Stimulated activated CD8-positive, alpha-beta memory T cell treated with anti-CD3 and anti-CD28 coated beads, Interleukin-15, amount 100 ng/mL, for 4 hours (primary cell): ENCODE measurements at regions not wholly inside any gene's neighbourhood (a gene's known extent, or its start where the extent isn't known, plus 50 kb on each side); places are given as distances from the start of the nearest gene placed in this dataset.

Experiments
- DNase-seq, 2 donors: peaks; one replicate each; pipeline ENCODE4 v3.0.0-alpha.2; 2020; ENCODE audit warnings: low read depth in 2 of 2

DNA sequence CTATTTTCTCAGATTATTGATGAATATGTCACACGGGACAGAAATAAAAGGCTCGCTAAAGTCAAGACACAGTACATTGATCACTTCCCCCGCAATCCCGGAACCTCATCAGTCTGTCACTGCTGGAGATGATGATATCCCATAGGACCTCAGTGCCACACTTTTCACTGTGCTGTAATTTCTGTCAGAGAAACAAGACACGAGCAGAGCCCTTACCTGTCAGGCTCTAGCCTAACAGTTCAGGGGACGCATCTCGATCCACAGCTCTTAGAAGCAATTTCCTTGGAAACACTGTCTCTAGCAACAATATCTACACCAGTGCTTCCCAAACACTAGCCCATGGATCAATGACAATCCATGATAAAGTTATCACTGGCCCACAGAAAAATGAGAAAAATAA, 140.0 kb downstream of the GRIN2B start:
- no peak for DNase-seq

DNA sequence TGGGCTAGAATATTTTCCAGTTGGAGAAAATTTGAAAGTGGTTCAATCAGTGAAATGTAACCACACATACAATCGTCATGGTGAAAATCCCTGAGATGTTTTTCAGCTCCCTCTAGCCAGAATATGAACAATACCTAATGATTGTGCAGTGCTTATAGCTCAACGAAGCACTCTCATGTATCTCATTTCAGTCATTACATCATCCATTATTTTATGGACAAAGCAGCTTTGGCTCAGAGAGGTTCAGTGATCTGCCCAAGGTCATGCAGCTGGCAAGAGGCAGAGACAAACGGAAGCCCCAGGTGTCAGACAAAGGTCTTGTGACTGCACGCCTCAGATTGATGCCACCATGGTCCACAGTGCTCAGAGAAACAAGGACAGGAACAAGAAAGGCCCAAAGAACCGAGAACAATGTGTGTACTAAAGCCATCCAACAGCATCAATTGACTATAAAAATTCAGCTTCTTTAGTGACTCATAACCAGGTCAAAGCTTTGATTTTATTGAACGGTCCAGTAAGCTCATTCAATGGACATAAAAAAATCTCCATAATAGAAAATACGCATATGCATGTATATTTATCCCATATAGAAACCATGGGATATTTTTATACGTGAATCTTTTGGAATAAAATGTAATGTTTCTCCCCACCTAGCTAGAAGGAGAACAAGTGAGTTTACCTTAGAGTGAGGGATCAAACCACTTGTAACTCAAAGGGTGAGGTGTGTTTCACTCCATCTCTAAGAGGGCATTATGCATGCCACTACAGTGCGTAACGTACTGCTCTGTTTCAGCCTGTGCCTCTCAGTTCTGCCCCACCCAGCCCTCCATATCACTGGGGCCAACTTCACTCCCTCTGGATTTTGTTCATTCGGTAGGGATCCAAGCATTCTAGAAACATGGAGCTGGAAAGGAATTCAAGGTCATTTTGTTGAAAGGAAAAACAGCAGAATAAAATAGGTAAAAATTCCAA, 141.8 kb downstream of the GRIN2B start:
- DNase-seq, result no peak

DNA sequence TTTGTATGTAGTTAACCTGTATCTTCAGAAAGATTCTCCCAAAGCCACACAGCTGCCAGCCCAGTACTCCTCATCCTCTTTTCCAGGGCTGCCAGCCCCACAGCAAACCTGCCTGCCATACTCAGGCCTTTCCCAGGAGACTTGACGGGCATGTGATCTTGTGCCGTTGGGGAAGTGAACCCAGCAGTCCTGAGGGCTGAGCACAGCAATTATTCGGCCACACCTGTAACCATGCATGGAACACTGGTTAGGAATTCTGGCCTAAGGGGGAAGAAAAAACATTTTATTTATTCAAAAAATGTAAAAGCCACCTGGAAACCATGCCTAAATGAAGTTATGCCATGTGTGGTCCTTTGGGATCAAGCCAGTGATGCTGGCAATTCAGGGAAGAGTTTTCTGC, 145.3 kb downstream of the GRIN2B start:
- no peak for DNase-seq

DNA sequence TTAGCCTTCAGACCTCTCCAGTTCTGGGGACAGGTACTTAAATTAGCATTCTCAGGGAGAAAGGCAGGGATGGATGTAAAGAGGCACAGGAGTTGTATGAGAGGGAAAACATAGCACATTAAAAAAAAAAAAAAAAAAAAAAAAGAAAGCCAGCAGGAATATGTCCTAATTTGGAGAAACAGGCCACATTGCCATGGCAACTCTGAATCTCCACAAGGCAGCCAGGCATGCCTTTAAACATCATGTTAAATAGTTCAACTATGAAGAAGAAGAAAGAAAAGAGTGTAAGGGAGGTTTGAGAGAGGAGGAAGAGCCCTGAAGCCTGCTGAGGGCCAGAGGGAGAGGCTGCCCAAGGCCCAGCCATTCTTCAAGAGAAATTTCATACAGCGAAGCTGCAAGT, 145.8 kb downstream of the GRIN2B start:
- no peak for DNase-seq

DNA sequence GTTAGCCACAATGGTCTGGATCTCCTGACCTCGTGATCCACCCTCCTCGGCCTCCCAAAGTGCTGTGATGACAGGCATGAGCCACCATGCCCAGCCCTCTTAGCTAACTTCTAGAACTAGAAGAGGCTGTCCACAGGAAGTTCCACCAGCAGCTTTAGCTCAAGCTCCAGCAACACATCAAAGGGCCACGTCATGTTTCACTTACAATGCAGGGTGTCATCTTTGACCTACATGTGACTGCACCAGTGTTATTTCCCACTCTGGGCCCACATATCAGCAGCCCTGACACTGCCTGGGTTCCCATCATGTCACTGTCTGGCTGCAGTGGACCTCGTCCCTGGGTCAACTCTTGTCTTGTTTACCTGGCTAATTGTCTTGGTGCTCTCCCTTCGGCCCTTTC, 147.2 kb downstream of the GRIN2B start:
- DNase-seq, result no peak

DNA sequence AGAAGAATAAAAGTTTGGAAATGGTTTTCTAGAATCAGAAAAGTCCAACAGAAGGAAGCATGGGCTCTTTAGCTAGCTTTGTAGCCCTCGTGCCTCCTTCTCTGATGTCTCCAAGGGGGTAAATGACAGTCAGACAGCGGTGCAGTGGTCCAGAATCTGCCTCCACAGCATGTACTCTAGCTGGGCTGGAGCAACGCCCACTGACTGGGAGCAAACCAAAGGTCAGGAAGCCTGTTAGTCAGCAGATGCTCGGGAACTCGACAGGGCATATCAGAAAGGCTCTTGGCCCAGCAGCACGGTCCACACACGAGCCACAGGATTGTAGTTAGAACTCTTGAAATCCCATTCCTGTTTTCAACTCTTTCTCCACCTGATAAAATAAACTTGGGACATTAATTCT, 164.3 kb downstream of the GRIN2B start:
- no peak for DNase-seq

DNA sequence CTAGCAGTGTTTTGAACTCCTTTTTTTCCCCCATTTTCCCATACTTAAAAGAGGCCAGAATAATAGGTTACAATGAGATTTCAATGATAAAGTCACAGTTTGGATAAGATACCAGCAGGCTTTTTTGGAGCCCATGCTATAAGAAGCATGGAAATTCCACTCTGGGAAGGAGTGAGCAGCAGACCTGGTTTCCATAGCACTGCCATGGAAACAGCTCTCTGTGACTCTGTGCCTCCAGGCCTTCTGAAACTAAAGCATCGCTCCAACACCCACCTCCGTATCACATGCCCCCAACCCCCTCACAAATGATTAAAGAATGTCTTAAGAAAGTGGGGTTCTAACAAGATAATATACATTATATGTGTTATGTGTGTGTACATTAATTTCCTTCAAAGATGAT, 165.0 kb downstream of the GRIN2B start:
- no peak for DNase-seq

DNA sequence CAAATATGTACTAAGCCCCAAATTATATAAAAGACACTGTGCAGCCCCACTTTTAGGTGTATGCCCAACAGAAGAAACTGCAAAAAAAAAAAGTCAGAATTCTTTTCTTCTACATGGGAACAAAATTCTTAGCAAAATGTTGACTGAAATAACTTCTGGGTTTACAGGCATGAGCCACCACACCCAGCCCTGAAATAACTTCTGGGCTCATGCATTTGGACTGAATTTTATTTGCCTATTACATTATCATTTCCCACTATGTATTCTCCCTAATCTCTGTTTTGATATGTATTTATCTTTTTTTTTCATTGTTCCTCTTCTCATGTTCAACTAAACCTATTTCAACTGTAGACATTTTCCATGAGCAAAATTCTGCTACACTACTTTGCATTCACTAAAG, 169.2 kb downstream of the GRIN2B start:
- DNase-seq, result no peak

DNA sequence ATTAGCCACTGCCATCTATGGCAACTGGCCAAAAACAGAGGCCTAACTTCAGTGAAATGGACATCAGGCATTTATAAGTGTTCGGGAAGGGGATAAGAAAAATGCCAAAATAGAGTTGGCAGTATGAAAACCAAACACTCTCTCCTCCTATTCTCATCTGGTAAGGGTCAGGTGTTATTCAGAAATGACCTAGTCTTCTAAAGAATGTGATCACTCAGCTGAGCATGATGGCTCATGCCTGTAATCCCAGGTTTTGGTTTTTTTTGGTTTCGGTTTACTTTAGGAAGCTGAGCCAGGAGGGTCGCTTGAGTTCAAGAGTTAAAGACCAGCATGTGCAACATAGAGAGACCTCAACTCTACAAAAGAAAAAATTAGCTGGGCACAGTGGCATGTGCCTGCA, 170.3 kb downstream of the GRIN2B start:
- no peak for DNase-seq

DNA sequence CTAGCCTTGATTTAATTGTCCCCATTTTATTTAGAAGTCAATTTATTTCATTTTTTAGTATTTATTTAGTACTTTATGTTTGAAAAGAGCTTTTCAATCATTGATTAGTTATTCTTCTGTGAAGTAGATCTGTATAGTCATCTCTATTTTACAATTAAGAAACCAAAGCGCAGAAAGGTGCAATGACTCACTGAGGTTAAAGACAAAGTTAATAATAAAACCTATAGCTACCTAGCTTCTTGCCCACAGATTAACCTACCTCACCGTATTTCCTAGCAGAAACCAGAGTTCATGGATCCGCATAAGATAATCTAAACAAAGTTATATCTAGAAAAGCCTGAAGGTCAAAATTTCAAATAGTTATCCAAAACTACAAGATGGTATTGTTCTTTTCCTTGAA, 176.4 kb downstream of the GRIN2B start:
- DNase-seq, result no peak

DNA sequence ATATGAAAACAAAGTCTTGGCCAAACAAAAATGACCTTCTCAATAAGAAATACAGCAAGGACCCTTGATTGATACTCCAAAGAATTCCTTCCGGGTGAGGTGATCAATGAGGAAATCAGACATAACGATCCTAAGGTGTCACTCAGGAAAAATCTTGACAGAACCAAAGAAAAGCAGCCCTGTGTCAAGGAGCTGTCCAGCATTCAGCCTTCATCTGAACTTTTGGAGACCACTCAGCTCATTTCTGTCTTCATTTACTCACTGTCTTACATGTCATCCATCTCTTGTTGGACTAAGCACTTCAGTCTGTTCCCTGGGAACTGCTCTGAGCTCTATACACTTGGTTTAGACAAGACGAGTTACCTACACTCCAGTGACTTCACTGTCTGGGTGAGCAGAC, 179.9 kb downstream of the GRIN2B start:
- no peak for DNase-seq

DNA sequence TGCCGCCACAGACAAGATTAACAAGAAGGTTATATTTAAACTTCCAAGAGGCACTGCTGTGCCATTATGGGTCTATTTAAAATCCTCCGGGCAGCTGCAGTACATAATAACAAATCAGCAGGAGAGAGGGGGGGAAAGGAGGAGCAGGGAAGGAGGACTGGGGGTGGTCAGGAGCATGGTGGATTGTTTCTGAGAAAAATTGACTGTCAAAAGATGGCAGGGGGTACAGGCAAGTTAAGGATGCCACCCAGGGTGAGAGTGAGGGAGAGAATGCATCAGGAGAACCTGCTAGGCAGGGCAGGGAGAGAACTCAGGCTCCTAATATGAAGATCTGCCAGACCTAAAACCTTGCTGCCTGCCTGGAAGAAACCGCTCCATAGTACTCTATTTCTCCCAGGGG, 181.8 kb downstream of the GRIN2B start:
- DNase-seq, result no peak

DNA sequence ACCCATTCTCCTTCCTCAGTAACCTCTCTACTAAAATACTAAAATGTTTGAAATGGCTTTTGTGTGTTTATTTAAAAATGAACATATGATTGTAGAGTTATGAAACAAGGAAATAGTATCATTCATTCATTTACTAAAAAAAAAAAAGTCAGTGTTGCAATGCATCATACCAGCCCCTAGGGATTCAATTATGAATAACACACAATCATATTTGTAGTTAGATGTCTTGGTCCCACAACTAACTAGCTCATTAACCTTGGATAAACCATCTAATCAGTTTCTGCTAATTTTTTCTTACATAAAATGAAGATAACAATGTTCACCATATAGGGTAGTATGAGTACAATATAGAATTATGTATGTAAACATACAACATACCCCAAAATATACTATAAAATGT, 183.2 kb downstream of the GRIN2B start:
- no peak for DNase-seq

DNA sequence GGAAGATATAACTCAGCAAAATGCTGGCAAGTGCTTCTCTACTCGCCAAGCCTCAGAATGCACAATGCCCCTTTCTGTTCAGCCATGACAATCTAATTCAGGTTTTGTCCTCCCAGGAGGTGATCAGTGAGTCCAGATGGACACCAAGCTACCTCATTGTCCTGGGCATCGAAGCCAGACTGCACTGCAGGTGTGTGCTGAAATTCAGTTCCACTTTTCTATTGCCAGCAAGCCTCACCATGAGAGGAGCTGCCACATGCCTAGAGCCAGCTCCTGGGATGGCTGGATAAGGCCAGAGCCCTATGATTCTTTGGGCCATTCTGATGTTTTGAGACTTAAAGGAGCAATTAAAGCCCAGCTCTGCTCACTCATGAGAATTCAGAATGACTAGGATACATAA, 186.7 kb downstream of the GRIN2B start:
- no peak for DNase-seq

DNA sequence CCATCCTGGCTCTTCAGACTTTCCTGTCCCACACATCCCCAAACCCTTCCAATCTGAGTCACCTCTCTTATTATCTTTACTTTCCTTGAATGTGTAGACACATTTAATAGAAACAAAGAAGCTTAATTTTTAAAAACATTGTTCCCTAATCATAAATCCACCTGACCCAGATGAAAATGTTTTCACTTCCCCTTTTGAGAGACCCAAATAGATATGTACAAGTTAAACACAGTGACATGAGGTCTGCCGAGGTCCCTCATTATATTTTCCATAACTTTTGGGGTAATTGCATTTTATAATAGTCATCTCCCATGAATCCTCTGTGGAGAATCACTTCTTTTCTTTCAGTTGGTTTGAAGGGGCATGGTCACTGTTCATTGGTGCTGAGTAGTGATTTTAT, 191.1 kb downstream of the GRIN2B start:
- DNase-seq, result no peak

DNA sequence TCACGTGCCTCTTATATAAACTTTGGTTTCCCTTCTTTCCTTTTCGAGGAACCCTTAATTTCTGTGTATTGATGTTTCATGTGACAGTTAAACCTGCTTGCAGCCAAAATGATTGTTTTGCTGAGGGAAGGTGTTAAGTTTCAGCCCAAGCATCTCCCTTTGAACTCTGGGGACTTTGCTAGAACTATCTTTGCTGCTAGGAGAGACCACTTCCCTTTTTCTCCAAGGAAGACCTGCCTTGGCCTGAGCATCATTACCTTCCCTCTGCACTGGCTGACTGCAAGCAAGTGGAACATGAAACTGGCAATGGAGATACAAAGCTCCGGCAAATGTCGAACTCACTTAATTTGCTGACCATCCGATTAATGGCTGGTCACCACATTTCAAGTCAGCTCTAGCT, 192.8 kb downstream of the GRIN2B start:
- DNase-seq, result no peak

DNA sequence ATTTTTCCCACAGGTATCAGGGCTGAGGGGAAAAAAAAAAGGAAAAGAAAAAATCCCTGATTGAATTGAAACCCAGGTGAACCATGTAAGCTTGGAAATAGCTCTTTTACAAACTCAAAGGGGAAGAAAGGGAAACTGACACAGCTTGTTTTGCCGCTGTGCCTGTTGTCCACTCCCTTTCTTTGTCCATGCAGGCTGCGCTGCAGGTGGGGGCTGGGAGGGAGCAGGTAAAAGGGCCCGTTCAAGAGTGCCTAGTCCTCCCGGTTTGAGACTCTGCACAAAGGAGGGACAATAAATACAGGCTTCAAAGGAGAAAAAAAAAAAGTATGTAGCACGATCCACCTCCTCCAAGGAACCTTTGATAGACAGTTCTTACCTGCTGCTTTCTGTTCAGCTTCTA, 194.8 kb downstream of the GRIN2B start:
- no peak for DNase-seq

DNA sequence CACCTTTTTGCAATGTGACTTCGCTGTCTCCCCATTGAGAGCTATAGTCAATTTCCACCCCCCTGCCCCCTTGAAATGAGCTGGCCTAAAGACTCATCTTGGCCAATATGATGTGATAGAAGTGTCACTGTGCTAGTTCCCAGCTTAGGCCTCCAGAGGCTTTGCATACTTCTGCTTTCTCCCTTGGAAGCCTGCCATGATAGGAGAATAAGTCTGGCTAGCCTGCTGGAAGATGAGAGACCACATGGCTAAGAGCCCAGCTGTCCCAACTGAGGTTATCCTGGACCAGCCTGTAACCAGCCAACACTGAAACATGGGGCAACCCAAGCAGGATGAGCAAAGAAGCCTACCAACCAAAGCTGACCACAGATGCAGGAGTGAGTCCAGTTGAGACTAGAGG, 196.9 kb downstream of the GRIN2B start:
- DNase-seq, result no peak

DNA sequence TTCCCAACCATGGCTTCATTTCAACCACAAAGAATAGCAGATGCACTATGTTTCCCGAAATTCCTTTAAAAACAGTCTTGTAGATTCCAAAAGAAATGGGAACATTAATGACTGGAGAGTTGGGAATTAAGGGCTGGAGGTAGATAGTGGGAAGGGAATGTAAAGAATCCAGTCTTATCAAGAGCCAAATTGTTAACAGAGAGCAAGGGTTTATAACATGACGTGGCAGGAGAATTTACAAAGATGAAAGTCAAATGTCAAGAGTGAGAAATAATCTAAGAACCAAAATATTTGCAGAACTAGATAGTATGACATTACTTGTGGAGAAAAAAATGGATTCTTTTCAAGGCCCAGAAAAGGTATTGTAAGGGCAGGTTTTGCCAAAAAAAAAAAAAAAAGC, 200.9 kb downstream of the GRIN2B start:
- DNase-seq, result no peak

DNA sequence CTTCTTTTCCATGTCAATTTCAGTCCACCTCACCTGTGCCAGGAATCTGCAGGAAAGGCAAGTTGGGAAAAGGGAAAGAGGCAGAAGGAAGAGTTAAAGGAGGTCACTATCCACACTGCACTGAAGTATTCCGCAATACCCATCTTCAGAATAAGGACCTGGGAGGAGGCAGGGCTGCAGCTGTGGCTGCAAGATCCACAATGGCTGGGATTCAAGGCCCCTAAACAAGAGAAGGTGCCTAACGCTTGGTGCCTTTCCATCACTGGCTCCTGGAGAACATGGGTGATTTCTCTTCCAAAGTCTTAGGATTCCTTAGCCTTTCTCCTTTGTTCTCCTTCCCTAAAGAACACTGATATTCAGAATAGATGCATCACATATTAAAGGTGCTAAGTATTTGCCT, 204.0 kb downstream of the GRIN2B start:
- no peak for DNase-seq

DNA sequence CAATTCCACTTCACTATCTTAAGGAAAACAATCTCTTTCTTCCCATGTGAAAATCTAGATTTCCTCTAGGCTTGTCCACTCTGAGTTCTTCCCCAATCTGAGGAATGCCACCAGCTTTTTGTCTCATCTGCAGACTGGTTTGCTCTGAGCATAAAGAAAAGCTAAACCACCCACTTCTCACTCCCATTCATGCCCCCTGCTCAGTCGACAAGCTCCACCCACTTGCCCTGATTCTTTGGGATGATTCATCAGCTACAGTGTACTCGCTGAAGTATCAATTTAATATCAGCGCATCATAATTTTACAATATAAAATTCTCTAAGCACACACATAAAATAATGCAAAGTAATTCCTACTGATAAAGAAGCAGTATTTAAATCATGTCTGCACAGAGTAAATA, 209.1 kb downstream of the GRIN2B start:
- DNase-seq, result no peak

DNA sequence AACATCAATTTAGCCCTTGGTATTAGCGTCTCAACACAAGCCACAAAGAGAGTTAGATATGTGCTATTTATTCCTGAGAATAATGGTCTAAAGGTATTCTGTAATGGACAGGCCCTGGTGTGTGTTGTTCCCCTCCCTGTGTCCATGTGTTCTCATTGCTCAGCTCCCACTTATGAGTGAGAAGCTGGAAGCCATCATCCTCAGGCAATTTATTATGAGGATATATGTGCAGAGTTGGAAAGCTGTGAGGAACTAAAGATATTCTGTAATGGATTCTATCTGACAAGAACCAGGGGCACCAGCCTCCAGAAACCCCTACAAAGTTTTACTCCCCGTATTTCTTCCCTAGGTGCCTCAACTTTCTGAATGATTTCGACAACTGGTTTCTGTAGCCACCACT, 210.8 kb downstream of the GRIN2B start:
- DNase-seq, result no peak

DNA sequence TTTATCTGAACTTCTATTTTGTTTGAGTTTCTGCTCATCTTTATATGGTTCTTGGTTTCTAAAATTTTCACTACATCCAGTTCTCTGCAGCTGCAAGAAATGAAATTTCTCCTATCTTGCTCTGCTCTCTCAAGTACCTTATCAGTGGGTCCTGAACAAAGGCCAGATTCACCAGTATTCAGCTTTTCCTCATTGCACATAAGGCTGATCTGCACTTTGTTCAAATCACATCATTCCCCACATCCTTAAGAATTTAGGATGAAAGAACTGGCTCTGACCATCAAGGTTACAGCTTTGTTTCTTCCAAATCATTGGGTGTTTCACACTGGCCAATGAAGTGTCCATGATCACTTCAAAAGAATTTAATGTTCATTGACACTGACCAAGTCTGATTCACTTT, 211.4 kb downstream of the GRIN2B start:
- DNase-seq, result no peak

DNA sequence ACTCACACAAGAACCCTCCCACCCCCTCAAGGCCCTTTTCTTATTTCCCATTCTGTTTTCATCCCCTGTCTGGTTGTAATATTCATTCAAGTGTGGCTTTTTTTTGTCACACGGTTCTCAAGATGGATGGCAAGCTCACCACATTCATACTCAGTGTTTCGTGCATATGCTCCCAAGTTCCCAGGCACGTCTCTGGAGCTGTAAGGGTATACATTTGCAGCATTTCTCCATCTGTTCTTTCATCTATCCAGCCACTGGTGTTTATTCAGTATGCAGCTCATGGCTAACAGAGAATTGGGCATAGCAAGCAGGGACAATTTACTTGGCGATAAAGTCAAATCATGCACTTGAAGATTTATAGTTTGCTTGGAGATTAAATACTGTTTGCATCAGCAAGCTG, 212.1 kb downstream of the GRIN2B start:
- DNase-seq, result no peak
